NCI-H345 treated with DMSO at 0.1 percent for 48 hours (cell line): ENCODE measurements at regions not wholly inside any gene's neighbourhood (a gene's known extent, or its start where the extent isn't known, plus 50 kb on each side); places are given as distances from the start of the nearest gene placed in this dataset.
"Not testable (repeated sequence)": the region's sequence is repeated elsewhere in the genome, so short reads cannot be mapped to it uniquely, and the experiment has no call there.

Experiments
- DNase-seq: peaks from one replicate; lab custom pipeline; 2025; ENCODE audit not compliant: unreplicated experiment; lab: John Stamatoyannopoulos, UW

- no peak for DNase-seq
These were observed 168.4 kb downstream of the VEGFA start for GRCh38 chr6:43938178-43939105.

- DNase-seq, result no peak
These were observed 167.5 kb downstream of the VEGFA start for GRCh38 chr6:43937236-43938177.

- no peak for DNase-seq
These were observed 166.5 kb downstream of the VEGFA start for GRCh38 chr6:43936476-43936875.

- DNase-seq, result no peak
These were observed 166.0 kb downstream of the VEGFA start for GRCh38 chr6:43935921-43936439.

- no peak for DNase-seq
These were observed 165.0 kb downstream of the VEGFA start for GRCh38 chr6:43934803-43935602.

GRCh38 chr6:43934183-43934802 lies 164.3 kb downstream of the VEGFA start:
- no peak for DNase-seq

GRCh38 chr6:43933148-43933885 lies 163.3 kb downstream of the VEGFA start:
- DNase-seq, result no peak

GRCh38 chr6:43932259-43933147 lies 162.5 kb downstream of the VEGFA start:
- DNase-seq, result no peak

- DNase-seq, result no peak
These were observed 161.2 kb downstream of the VEGFA start for GRCh38 chr6:43931201-43931600.

- DNase-seq, result no peak
These were observed 160.6 kb downstream of the VEGFA start for GRCh38 chr6:43930440-43931154.

- no peak for DNase-seq
These were observed 159.5 kb downstream of the VEGFA start for GRCh38 chr6:43929511-43929910.

GRCh38 chr6:43927532-43928210 lies 157.7 kb downstream of the VEGFA start:
- no peak for DNase-seq

GRCh38 chr6:43926634-43927531 lies 156.9 kb downstream of the VEGFA start:
- DNase-seq, result no peak

- not testable (repeated sequence) for DNase-seq
These were observed 155.7 kb downstream of the VEGFA start for GRCh38 chr6:43925636-43926139.

- no peak for DNase-seq
These were observed 154.3 kb downstream of the VEGFA start for GRCh38 chr6:43924222-43924702.
